ENCODE measurements at regions not wholly inside any gene's neighbourhood (a gene's known extent, or its start where the extent isn't known, plus 50 kb on each side); places are given as distances from the start of the nearest gene placed in this dataset.

DNA sequence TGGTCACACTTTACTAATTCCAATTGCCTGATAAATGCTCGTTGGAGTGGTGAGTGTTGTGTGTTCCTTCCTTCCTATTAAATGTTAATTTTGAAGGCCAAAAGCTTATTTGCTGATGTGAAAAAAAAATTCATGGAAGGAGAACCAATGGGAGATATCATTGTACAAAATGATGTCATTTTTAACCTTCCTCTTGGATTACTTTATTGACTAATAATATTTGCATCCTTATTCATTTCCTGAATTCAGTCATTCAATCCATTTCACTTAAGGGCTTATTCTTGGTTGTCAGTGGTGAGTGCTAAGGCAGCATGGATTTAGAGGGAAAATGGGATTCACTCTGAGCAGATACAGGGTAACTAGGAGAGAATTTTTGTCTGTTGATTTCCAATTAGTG is 216.0 kb upstream of the HTR2A start:
- TF ChIP-seq, protein P1, sequence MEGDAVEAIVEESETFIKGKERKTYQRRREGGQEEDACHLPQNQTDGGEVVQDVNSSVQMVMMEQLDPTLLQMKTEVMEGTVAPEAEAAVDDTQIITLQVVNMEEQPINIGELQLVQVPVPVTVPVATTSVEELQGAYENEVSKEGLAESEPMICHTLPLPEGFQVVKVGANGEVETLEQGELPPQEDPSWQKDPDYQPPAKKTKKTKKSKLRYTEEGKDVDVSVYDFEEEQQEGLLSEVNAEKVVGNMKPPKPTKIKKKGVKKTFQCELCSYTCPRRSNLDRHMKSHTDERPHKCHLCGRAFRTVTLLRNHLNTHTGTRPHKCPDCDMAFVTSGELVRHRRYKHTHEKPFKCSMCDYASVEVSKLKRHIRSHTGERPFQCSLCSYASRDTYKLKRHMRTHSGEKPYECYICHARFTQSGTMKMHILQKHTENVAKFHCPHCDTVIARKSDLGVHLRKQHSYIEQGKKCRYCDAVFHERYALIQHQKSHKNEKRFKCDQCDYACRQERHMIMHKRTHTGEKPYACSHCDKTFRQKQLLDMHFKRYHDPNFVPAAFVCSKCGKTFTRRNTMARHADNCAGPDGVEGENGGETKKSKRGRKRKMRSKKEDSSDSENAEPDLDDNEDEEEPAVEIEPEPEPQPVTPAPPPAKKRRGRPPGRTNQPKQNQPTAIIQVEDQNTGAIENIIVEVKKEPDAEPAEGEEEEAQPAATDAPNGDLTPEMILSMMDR (IDR thresholded peaks at IDR 0.05): no peak
- no peak overlapping the region for H3K27ac Mint-ChIP-seq
- DNase-seq: no peak
- H3K36me3 Mint-ChIP-seq (ENCODE audit: low read depth): no peaks in the 10 kb centered on the region
- ATAC-seq: no peak
- intact Hi-C loops (cut with micrococcal nuclease): no loop called here
- ChIA-PET CTCF (no interaction called here), POLR2A (no interaction called here)
- no peak overlapping the region for H3K4me3 Mint-ChIP-seq
- peaks cover 4% of the 10 kb centered on the region for H3K4me1 Mint-ChIP-seq (ENCODE audit: low read depth)
- H3K27me3 Mint-ChIP-seq: no peaks in the 10 kb centered on the region
- H3K9me3 Mint-ChIP-seq: no peaks in the 10 kb centered on the region

DNA sequence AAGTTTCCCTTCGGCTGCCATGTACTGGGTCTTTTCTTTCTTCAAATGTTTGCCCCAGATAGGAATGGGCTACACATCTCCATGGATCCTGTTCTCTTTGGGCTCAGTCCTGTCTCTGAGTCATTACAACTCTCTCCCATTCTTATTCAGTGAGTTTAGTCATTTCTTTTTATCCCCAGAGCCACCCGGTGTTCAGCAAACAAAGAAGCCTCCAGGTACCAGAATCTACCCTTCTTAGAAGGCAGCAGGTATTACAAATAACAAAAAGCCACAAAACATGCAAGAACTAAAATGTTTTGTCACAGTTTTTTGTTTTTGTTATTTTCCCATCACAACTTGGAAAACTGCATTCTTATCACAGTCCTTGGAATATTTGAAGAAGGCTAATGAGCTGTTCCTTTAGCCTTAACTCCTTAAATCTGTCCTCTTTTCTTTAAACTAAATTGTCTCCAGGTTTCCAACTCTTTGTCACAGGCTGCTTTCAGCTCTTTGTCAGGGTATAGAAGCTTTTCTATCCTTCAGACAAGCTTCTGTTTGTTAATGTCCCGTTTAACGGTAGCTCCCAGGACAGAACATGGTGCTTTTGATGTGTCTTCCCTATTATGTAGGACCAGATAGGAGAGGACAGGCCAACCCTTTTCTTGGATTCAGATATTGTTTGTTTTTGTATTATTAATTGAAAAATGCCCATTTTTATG is 215.5 kb upstream of the HTR2A start:
- ATAC-seq (no peak), DNase-seq (no peak)
- POLR2A ChIA-PET: no interaction called here
- Mint-ChIP-seq H3K4me1 (ENCODE audit: low read depth) (peaks cover 4% of the 10 kb centered on the region), H3K27me3 (no peaks in the 10 kb centered on the region), H3K36me3 (ENCODE audit: low read depth) (no peaks in the 10 kb centered on the region), H3K9me3 (no peaks in the 10 kb centered on the region), H3K27ac (no peak overlapping the region), H3K4me3 (no peak overlapping the region)
- TF ChIP-seq, protein P1 (IDR thresholded peaks at IDR 0.05): no peak
- intact Hi-C loops (cut with micrococcal nuclease): no loop called here
- CTCF ChIA-PET: no interaction called here

DNA sequence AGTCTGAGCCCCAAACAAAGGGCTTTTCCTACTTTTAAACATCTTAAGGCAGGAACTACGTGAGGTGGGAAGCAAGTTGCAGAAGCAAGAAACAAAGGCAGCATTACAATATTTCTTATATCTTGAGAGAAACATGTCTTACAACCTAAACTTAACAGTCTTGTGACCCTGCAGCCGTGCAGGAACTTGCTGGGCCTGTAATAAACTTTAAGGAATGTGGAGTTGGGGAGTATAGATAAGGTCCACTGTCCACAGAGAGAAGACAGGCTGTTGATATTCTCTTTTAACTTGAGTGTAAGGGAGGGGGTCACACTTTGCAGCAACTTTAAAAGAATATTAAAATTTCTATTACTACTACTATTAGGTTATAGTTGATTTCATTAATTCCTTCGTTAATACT is 214.6 kb upstream of the HTR2A start:
- H3K4me1 Mint-ChIP-seq (ENCODE audit: low read depth): peaks cover 4% of the 10 kb centered on the region
- no peaks in the 10 kb centered on the region for H3K36me3 Mint-ChIP-seq (ENCODE audit: low read depth)
- no peak for ATAC-seq
- POLR2A ChIA-PET: no interaction called here
- no peak overlapping the region for H3K4me3 Mint-ChIP-seq
- CTCF ChIA-PET: no interaction called here
- no peak for DNase-seq
- TF ChIP-seq, protein P1 (IDR thresholded peaks at IDR 0.05): no peak
- H3K27ac Mint-ChIP-seq: no peak overlapping the region
- no peaks in the 10 kb centered on the region for H3K27me3 Mint-ChIP-seq
- intact Hi-C loops (cut with micrococcal nuclease): no loop called here
- H3K9me3 Mint-ChIP-seq: no peaks in the 10 kb centered on the region

DNA sequence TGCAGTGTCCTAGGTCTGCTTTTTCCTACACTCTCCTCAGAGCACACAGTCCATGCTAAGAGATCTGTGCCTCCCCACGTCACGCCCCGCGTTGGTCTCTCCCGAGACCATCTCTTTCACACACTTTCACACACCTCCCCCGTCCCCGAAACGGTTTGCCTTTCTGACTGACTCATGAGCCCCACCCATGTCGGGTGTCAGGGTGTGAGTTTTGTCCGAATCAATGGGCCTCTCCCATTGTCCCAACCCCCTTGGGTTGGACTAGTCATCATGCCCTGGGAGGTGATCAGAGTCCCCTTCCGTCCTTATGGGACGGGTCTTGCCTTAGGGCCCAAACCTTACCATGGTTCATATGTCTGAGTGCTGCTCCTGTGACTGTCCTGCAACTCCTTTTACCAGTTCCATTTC is 214.0 kb upstream of the HTR2A start:
- TF ChIP-seq, protein P1 (IDR thresholded peaks at IDR 0.05): no peak
- no peak overlapping the region for H3K27ac Mint-ChIP-seq
- CTCF ChIA-PET: no interaction called here
- no peak for DNase-seq
- no peak overlapping the region for H3K4me3 Mint-ChIP-seq
- ATAC-seq: no peak
- no peaks in the 10 kb centered on the region for H3K9me3 Mint-ChIP-seq
- intact Hi-C loops (cut with micrococcal nuclease): no loop called here
- no peaks in the 10 kb centered on the region for H3K27me3 Mint-ChIP-seq
- no peaks in the 10 kb centered on the region for H3K36me3 Mint-ChIP-seq (ENCODE audit: low read depth)
- POLR2A ChIA-PET: no interaction called here
- peaks cover 4% of the 10 kb centered on the region for H3K4me1 Mint-ChIP-seq (ENCODE audit: low read depth)

DNA sequence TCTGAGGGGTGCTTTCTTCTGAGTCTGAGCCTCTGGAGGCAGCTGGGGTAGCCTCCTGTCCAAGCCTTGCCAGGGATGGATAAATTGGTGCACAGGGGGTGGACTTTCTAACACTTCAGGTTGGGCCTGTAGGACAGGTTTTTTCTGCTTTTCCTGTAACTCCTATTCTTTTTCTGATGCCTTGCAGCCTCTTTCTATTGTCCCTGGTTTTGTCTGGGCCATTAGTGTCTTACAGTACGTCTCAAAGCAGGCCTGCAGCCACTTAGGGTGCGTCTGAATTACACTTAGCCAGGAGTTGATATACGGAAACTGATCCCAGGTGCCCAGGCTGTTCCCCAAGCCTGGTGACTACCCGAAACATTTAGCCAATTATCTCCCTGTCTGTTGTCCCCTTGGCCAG is 213.3 kb upstream of the HTR2A start:
- CTCF ChIA-PET: no interaction called here
- Mint-ChIP-seq H3K4me1 (ENCODE audit: low read depth) (peaks cover 4% of the 10 kb centered on the region), H3K9me3 (no peaks in the 10 kb centered on the region), H3K36me3 (ENCODE audit: low read depth) (no peaks in the 10 kb centered on the region), H3K4me3 (no peak overlapping the region), H3K27ac (no peak overlapping the region), H3K27me3 (no peaks in the 10 kb centered on the region)
- TF ChIP-seq, protein P1 (IDR thresholded peaks at IDR 0.05): no peak
- DNase-seq: no peak
- POLR2A ChIA-PET: no interaction called here
- intact Hi-C loops (cut with micrococcal nuclease): no loop called here
- no peak for ATAC-seq
